ENCODE measurements at regions not wholly inside any gene's neighbourhood (a gene's known extent, or its start where the extent isn't known, plus 50 kb on each side); places are given as distances from the start of the nearest gene placed in this dataset.

- no peaks in the 10 kb centered on the region for H3F3A ChIP-seq (ENCODE audit: insufficient read depth, low read length, poor library complexity, severe bottlenecking)
- no peak overlapping the region for H3K9ac ChIP-seq (ENCODE audit: low read length)
- TF ChIP-seq CTCF (IDR thresholded peaks at IDR 0.05; ENCODE audit: poor library complexity, severe bottlenecking) (no peak), EP300 (conservative IDR thresholded peaks at IDR 0.05; ENCODE audit: poor library complexity, severe bottlenecking) (no peak), POLR2AphosphoS5 (IDR thresholded peaks at IDR 0.05) (no peak), MXI1 (conservative IDR thresholded peaks at IDR 0.05; ENCODE audit: poor library complexity, severe bottlenecking) (no peak), REST (IDR thresholded peaks at IDR 0.05; ENCODE audit: borderline replicate concordance) (no peak), SMC3 (conservative IDR thresholded peaks at IDR 0.05; ENCODE audit: poor library complexity) (no peak), RAD21 (conservative IDR thresholded peaks at IDR 0.05) (no peak), TAF1 (IDR thresholded peaks at IDR 0.05; ENCODE audit: low read depth) (no peak), EZH2 (IDR thresholded peaks at IDR 0.05; ENCODE audit: borderline replicate concordance, insufficient read depth, low read length, poor library complexity, severe bottlenecking) (no peak)
- no peaks in the 10 kb centered on the region for H3K27me3 ChIP-seq (ENCODE audit: insufficient read depth, low read depth, low read length)
- H3K9me3 ChIP-seq (ENCODE audit: low read length), result no peaks in the 10 kb centered on the region
- H3K4me3 ChIP-seq (ENCODE audit: low read length), result no peak overlapping the region
- no peaks in the 10 kb centered on the region for H3K9me2 ChIP-seq (ENCODE audit: insufficient read depth, low read length)
- no peaks in the 10 kb centered on the region for H4K20me1 ChIP-seq (ENCODE audit: insufficient read depth)
- no peak overlapping the region for H3K27ac ChIP-seq (ENCODE audit: low read length)
- H3K4me2 ChIP-seq (ENCODE audit: low read length), result no peak overlapping the region
- no peaks in the 10 kb centered on the region for H3K36me3 ChIP-seq (ENCODE audit: insufficient read depth, low read length)
- H2AFZ ChIP-seq (ENCODE audit: low read depth, low read length), result no peak overlapping the region
- H3K79me2 ChIP-seq (replicated peaks; ENCODE audit: insufficient read depth, low read length), result no peaks in the 10 kb centered on the region
These were observed 193.6 kb upstream of the FAR2 start for GRCh38 chr12:28955491-28955890.

GRCh38 chr12:28955931-28956330, 193.1 kb upstream of the FAR2 start:
- no peak for TF ChIP-seq SMC3 (conservative IDR thresholded peaks at IDR 0.05; ENCODE audit: poor library complexity)
- TF ChIP-seq REST (IDR thresholded peaks at IDR 0.05; ENCODE audit: borderline replicate concordance), result no peak
- no peak for TF ChIP-seq CTCF (IDR thresholded peaks at IDR 0.05; ENCODE audit: poor library complexity, severe bottlenecking)
- TF ChIP-seq MXI1 (conservative IDR thresholded peaks at IDR 0.05; ENCODE audit: poor library complexity, severe bottlenecking), result no peak
- TF ChIP-seq EP300 (conservative IDR thresholded peaks at IDR 0.05; ENCODE audit: poor library complexity, severe bottlenecking), result no peak
- no peak for TF ChIP-seq TAF1 (IDR thresholded peaks at IDR 0.05; ENCODE audit: low read depth)
- TF ChIP-seq EZH2 (IDR thresholded peaks at IDR 0.05; ENCODE audit: borderline replicate concordance, insufficient read depth, low read length, poor library complexity, severe bottlenecking), result no peak
- TF ChIP-seq POLR2AphosphoS5 (IDR thresholded peaks at IDR 0.05), result no peak
- no peak for TF ChIP-seq RAD21 (conservative IDR thresholded peaks at IDR 0.05)
- H3F3A ChIP-seq (ENCODE audit: insufficient read depth, low read length, poor library complexity, severe bottlenecking), result no peaks in the 10 kb centered on the region
- no peak overlapping the region for H3K4me2 ChIP-seq (ENCODE audit: low read length)
- H3K27me3 ChIP-seq (ENCODE audit: insufficient read depth, low read depth, low read length), result no peaks in the 10 kb centered on the region
- no peaks in the 10 kb centered on the region for H3K9me3 ChIP-seq (ENCODE audit: low read length)
- no peak overlapping the region for H2AFZ ChIP-seq (ENCODE audit: low read depth, low read length)
- no peaks in the 10 kb centered on the region for H3K36me3 ChIP-seq (ENCODE audit: insufficient read depth, low read length)
- no peaks in the 10 kb centered on the region for H4K20me1 ChIP-seq (ENCODE audit: insufficient read depth)
- H3K4me3 ChIP-seq (ENCODE audit: low read length), result no peak overlapping the region
- H3K9ac ChIP-seq (ENCODE audit: low read length), result no peak overlapping the region
- no peaks in the 10 kb centered on the region for H3K79me2 ChIP-seq (replicated peaks; ENCODE audit: insufficient read depth, low read length)
- no peak overlapping the region for H3K27ac ChIP-seq (ENCODE audit: low read length)
- no peaks in the 10 kb centered on the region for H3K9me2 ChIP-seq (ENCODE audit: insufficient read depth, low read length)
